K562 (cell line): ENCODE measurements at regions not wholly inside any gene's neighbourhood (a gene's known extent, or its start where the extent isn't known, plus 50 kb on each side); places are given as distances from the start of the nearest gene placed in this dataset.

Experiments used
- ATAC-seq: fragments of 200-7000 bp; cut with Tn5 transposase; 3 replicates; pipeline ENCODE4 v1.9.1; 2020; ENCODE audit warnings: moderate library complexity
- BruUV-seq: library from RNA; stranded (reverse); fragments of 400-500 nt; replicated peaks from 2 replicates; lab custom pipeline; 2021; lab: Mats Ljungman, UMichigan
- CTCF ChIA-PET: fragments of 300-600 bp; formaldehyde crosslinking; extraction: SDS; loops from one replicate; lab custom pipeline; 2021; ENCODE audit warnings: low intra/inter-chr PET ratio; lab: Yijun Ruan, JAX
- POLR2A ChIA-PET: fragments of 300-600, 350-650 bp; sonication (Branson Sonifier 250); formaldehyde crosslinking; extraction: SDS; loops from one replicate; lab custom pipeline; 2021; ENCODE audit warnings: antibody characterized with exemption, inconsistent platforms; lab: Yijun Ruan, JAX
- DNase-seq, 4 experiments: peaks; one replicate each; pipeline versions ENCODE4 v3.0.0 to v3.0.0-alpha.2; 2011 to 2018; ENCODE audit warnings: low spot score in 3 of 4, mixed read lengths in 3 of 4; ENCODE audit errors: extremely low read depth in 1 of 4
- FAIRE-seq: peaks from 2 replicates; lab custom pipeline; 2011; peaks lifted over from hg19 to GRCh38; lab: Jason Lieb, UNC
- H2AFZ ChIP-seq: 2 replicates; pipeline ENCODE4 v1.6.0; 2011; ENCODE audit warnings: low read depth, low read length, control low read depth, inconsistent platforms
- H3K27ac ChIP-seq: fragments of 200-600 bp; 3 replicates; pipeline ENCODE4 v1.8.0; 2011; ENCODE audit warnings: low read depth, mild to moderate bottlenecking, control low read depth, inconsistent platforms, low read length, moderate library complexity, mixed read lengths; ENCODE audit errors: extremely low read depth
- H3K27me3 ChIP-seq, 2 experiments: fragments of 300-600 bp in 1 of 2; 2 replicates in 1 of 2; 3 replicates in 1 of 2; pipeline versions ENCODE4 v1.6.0 to v1.8.0; 2011; ENCODE audit warnings: inconsistent platforms in 2 of 2, low read length in 2 of 2, mild to moderate bottlenecking in 1 of 2, mixed read lengths in 1 of 2, moderate library complexity in 1 of 2; ENCODE audit not compliant: control insufficient read depth in 2 of 2, insufficient read depth in 2 of 2
- H3K36me3 ChIP-seq: fragments of 300-600 bp; 3 replicates; pipeline ENCODE4 v1.8.0; 2011; ENCODE audit warnings: mild to moderate bottlenecking, low read length, inconsistent platforms; ENCODE audit not compliant: control insufficient read depth, insufficient read depth
- H3K4me1 ChIP-seq, 2 experiments: fragments of 200-600 bp in 1 of 2; replicated peaks in 1 of 2; 2 replicates in 1 of 2; 3 replicates in 1 of 2; pipeline versions ENCODE4 v1.5.1 to v1.8.0; 2011; ENCODE audit warnings: inconsistent platforms in 2 of 2, low read length in 2 of 2, mild to moderate bottlenecking in 1 of 2, mixed read lengths in 1 of 2, moderate library complexity in 1 of 2; ENCODE audit not compliant: control insufficient read depth in 2 of 2, insufficient read depth in 2 of 2
- H3K4me2 ChIP-seq: 2 replicates; pipeline ENCODE4 v1.6.1; 2011; ENCODE audit warnings: low read length, control low read depth, inconsistent platforms, mixed read lengths; ENCODE audit not compliant: insufficient read depth
- H3K4me3 ChIP-seq: fragments of 200-600 bp; sonication (generic), shearing (Covaris generic); 2 replicates; pipeline ENCODE4 v1.5.1; 2016; ENCODE audit warnings: control low read depth, inconsistent platforms
- H3K79me2 ChIP-seq: fragments of 200-600 bp; 3 replicates; pipeline ENCODE4 v1.8.0; 2011; ENCODE audit warnings: low read length, inconsistent platforms; ENCODE audit not compliant: control insufficient read depth, insufficient read depth
- H3K9ac ChIP-seq, 2 experiments: 2 replicates each; pipeline versions ENCODE4 v1.6.0 to v1.6.1; 2011; ENCODE audit warnings: low read depth in 2 of 2, low read length in 2 of 2, control low read depth in 1 of 2, inconsistent platforms in 1 of 2, mild to moderate bottlenecking in 1 of 2, mixed read lengths in 1 of 2; ENCODE audit not compliant: insufficient read depth in 1 of 2
- H3K9me1 ChIP-seq: one replicate; pipeline ENCODE4 v1.6.0; 2011; ENCODE audit warnings: inconsistent platforms, mild to moderate bottlenecking, low read length, moderate library complexity; ENCODE audit not compliant: control insufficient read depth, insufficient read depth
- H3K9me3 ChIP-seq: replicated peaks from 2 replicates; pipeline ENCODE4 v1.5.1; 2011; ENCODE audit warnings: low read depth, low read length, inconsistent platforms; ENCODE audit not compliant: control insufficient read depth, insufficient read depth
- H4K20me1 ChIP-seq: replicated peaks from 2 replicates; pipeline ENCODE4 v1.6.1; 2011; ENCODE audit warnings: low read length, inconsistent platforms, mixed read lengths; ENCODE audit not compliant: control insufficient read depth, insufficient read depth
- SAFB ChIP-seq: fragments of 200-400 bp; formaldehyde crosslinking; IDR thresholded peaks from 2 replicates; pipeline ENCODE4 v1.6.1; 2017; ENCODE audit warnings: low read depth, low read length, borderline replicate concordance
- TCFL5 ChIP-seq: fragments of 250-450 bp; sonication (Bioruptor Pico); conservative IDR thresholded peaks from 2 replicates; pipeline ENCODE4 v1.6.1; 2021; ENCODE audit warnings: mild to moderate bottlenecking, moderate library complexity, matching md5 sums
- ZBTB8A ChIP-seq: fragments of 450-650 bp; IDR thresholded peaks from 2 replicates; pipeline ENCODE4 v1.6.1; 2018; ENCODE audit warnings: mild to moderate bottlenecking, moderate library complexity; ENCODE audit not compliant: partially characterized antibody
- WGBS: fragments of 100-300 bp; shearing (Covaris generic); methylation state at CpG from one replicate; pipeline ENCODE4 v1.1.6; 2016; ENCODE audit warnings: low coverage, mixed read lengths; ENCODE audit not compliant: insufficient coverage; ENCODE audit errors: missing lambda C conversion rate; 5-methylcytosine and 5-hydroxymethylcytosine counted together
- in situ Hi-C: fragments of 300-500 bp; cut with MboI; formaldehyde crosslinking; loops from 4 replicates; pipeline ENCODE4 v1.15.0; 2018; ENCODE audit warnings: inconsistent platforms, mixed read lengths
- intact Hi-C: fragments of 100-400 bp; cut with micrococcal nuclease; formaldehyde crosslinking; loops from 2 replicates; pipeline ENCODE4 v1.14.2; 2022

GRCh38 chr19:30780032-30780431 is 407.8 kb downstream of the ZNF536 start:
- H3K36me3 ChIP-seq, result no peaks in the 10 kb centered on the region
- H3K9me3 ChIP-seq, result no peaks in the 10 kb centered on the region
- in situ Hi-C loops, result no loop called here
- CTCF ChIA-PET, result no interaction called here
- H2AFZ ChIP-seq, result no peak overlapping the region
- no peaks in the 10 kb centered on the region for H3K4me1 ChIP-seq
- no peak for TF ChIP-seq ZBTB8A
- no peak for ATAC-seq
- no peak overlapping the region for H3K9ac ChIP-seq
- POLR2A ChIA-PET, result no interaction called here
- intact Hi-C loops, result no loop called here
- no peaks in the 10 kb centered on the region; the same call in 1 of the 2 replicates for H4K20me1 ChIP-seq
- BruUV-seq, result no TSS peak
- WGBS, result 0% methylated on average over 6 of the region's 6 CpGs
- no peaks in the 10 kb centered on the region for H3K79me2 ChIP-seq
- H3K27ac ChIP-seq, result no peak overlapping the region
- no peak overlapping the region for H3K4me3 ChIP-seq
- DNase-seq, result no peak
- no peaks in the 10 kb centered on the region for H3K9me1 ChIP-seq
- H3K4me2 ChIP-seq, result no peak overlapping the region
- H3K27me3 ChIP-seq, result no peaks in the 10 kb centered on the region
- no peak for FAIRE-seq

- TF ChIP-seq SAFB, result no peak
- no peak for TF ChIP-seq TCFL5 (CRISPR knock-in tag)
- TF ChIP-seq, all 486 proteins: peak for 0
- DNase-seq (no peak), ATAC-seq (no peak), FAIRE-seq (no peak)
- no peaks in the 10 kb centered on the region; the same call in 1 of the 2 replicates for H4K20me1 ChIP-seq
- H3K79me2 ChIP-seq, result no peaks in the 10 kb centered on the region
- H3K36me3 ChIP-seq, result no peaks in the 10 kb centered on the region
- H3K27me3 ChIP-seq, result no peaks in the 10 kb centered on the region
- ChIA-PET CTCF (no interaction called here), POLR2A (interaction anchor here (0.7 kb wide), 1 partner anchor 20 kb away, joined by 4 read pairs; no protein-coding TSS in a partner anchor)
- H3K9me3 ChIP-seq, result no peaks in the 10 kb centered on the region
- no peak overlapping the region for H3K9ac ChIP-seq
- no peaks in the 10 kb centered on the region for H3K4me1 ChIP-seq
- no peaks in the 10 kb centered on the region for H3K9me1 ChIP-seq
- no peak overlapping the region for H3K27ac ChIP-seq
- no peak overlapping the region for H3K4me2 ChIP-seq
- intact Hi-C loops, result no loop called here
- H2AFZ ChIP-seq, result no peak overlapping the region
- 0% methylated on average over 13 of the region's 14 CpGs for WGBS
- no TSS peak for BruUV-seq
- in situ Hi-C loops, result no loop called here
- no peak overlapping the region for H3K4me3 ChIP-seq
Measured at GRCh38 chr19:30778961-30779715, 407.0 kb downstream of the ZNF536 start.
